H1 (cell line): ENCODE measurements at regions not wholly inside any gene's neighbourhood (a gene's known extent, or its start where the extent isn't known, plus 50 kb on each side); places are given as distances from the start of the nearest gene placed in this dataset.

Experiments used
- CBX5 ChIP-seq: fragments of 300-800, 300-1000 bp; sonication (generic); IDR thresholded peaks from 2 replicates; pipeline ENCODE4 v1.7.1; 2016; ENCODE audit warnings: antibody characterized with exemption, low read length, low read depth
- CHD7 ChIP-seq: fragments of 300-600 bp; sonication (generic); IDR thresholded peaks from 2 replicates; pipeline ENCODE4 v1.7.1; 2012; ENCODE audit warnings: low read length, moderate library complexity, mild to moderate bottlenecking, inconsistent platforms; ENCODE audit not compliant: insufficient replicate concordance
- CREB1 ChIP-seq: IDR thresholded peaks from 2 replicates; pipeline ENCODE4 v1.6.1; 2012; ENCODE audit warnings: inconsistent platforms
- E2F6 ChIP-seq: IDR thresholded peaks from 2 replicates; pipeline ENCODE4 v1.6.1; 2012; ENCODE audit warnings: inconsistent platforms
- GTF2F1 ChIP-seq: IDR thresholded peaks from 2 replicates; pipeline ENCODE4 v1.6.1; 2012; ENCODE audit warnings: low read depth, low read length, improper control_type of control experiment, borderline replicate concordance
- HDAC2 ChIP-seq, 2 experiments: fragments of 300-600 bp in 1 of 2; sonication (generic) in 1 of 2; IDR thresholded peaks; 2 replicates each; pipeline ENCODE4 v1.6.1; 2011 to 2012; ENCODE audit warnings: low read depth in 2 of 2, low read length in 2 of 2, mild to moderate bottlenecking in 2 of 2, moderate library complexity in 2 of 2, borderline replicate concordance in 1 of 2, inconsistent platforms in 1 of 2
- KDM5A ChIP-seq: fragments of 200-600 bp; IDR thresholded peaks from 2 replicates; pipeline ENCODE4 v1.7.1; 2012; ENCODE audit warnings: mild to moderate bottlenecking, low read length, inconsistent platforms, mixed read lengths
- POLR2AphosphoS5 ChIP-seq: IDR thresholded peaks from 2 replicates; pipeline ENCODE4 v1.6.1; 2011; ENCODE audit warnings: low read depth, low read length
- RAD21 ChIP-seq, 2 experiments: IDR thresholded peaks in 1 of 2; conservative IDR thresholded peaks in 1 of 2; 2 replicates each; pipeline ENCODE4 v1.6.1; 2011; ENCODE audit warnings: low read depth in 2 of 2, low read length in 2 of 2, improper control_type of control experiment in 1 of 2, inconsistent platforms in 1 of 2, mild to moderate bottlenecking in 1 of 2, moderate library complexity in 1 of 2
- RBBP5 ChIP-seq: IDR thresholded peaks from 2 replicates; pipeline ENCODE4 v1.7.1; 2012; ENCODE audit warnings: low read depth, mild to moderate bottlenecking, inconsistent platforms, low read length, moderate library complexity, borderline replicate concordance
- SUZ12 ChIP-seq: fragments of 200-600 bp; sonication (generic); IDR thresholded peaks from 2 replicates; pipeline ENCODE4 v1.6.1; 2012; ENCODE audit warnings: mild to moderate bottlenecking, inconsistent platforms, low read length, moderate library complexity, mixed read lengths

- TF ChIP-seq CHD7, result no peak
- TF ChIP-seq RBBP5, result no peak
- TF ChIP-seq CREB1, result no peak
- TF ChIP-seq POLR2AphosphoS5, result no peak
- TF ChIP-seq E2F6, result no peak
- TF ChIP-seq RAD21 (IDR thresholded peaks at IDR 0.05 in 1 of 2, conservative IDR thresholded peaks at IDR 0.05 in 1 of 2; ENCODE audit: low read depth in 2 of 2, low read length in 2 of 2), result no peak
- no peak for TF ChIP-seq GTF2F1
- TF ChIP-seq KDM5A, result no peak
- TF ChIP-seq HDAC2 (IDR thresholded peaks at IDR 0.05; ENCODE audit: borderline replicate concordance in 1 of 2, low read depth in 2 of 2, low read length in 2 of 2), result no peak
- TF ChIP-seq CBX5, result no peak
- TF ChIP-seq SUZ12, result no peak
These were observed 58.7 kb upstream of the TLE1 start (continued) for GRCh38 chr9:81748091-81748490.
